HepG2 (cell line): ENCODE measurements at regions not wholly inside any gene's neighbourhood (a gene's known extent, or its start where the extent isn't known, plus 50 kb on each side); places are given as distances from the start of the nearest gene placed in this dataset.

Experiments
- FOXO4 ChIP-seq: sonication (generic); formaldehyde crosslinking; conservative IDR thresholded peaks from 2 replicates; pipeline ENCODE4 v1.8.1; 2023; ENCODE audit warnings: missing genetic modification reagents
- HMGXB4 ChIP-seq, 2 experiments: sonication (generic) in 1 of 2; formaldehyde crosslinking in 1 of 2; IDR thresholded peaks; 2 replicates each; pipeline versions ENCODE4 v1.4.0 to v1.6.1; 2018 to 2020; ENCODE audit warnings: missing genetic modification reagents in 2 of 2, borderline replicate concordance in 1 of 2, low read depth in 1 of 2, mild to moderate bottlenecking in 1 of 2, missing biosample characterization in 1 of 2
- HOXA7 ChIP-seq: sonication (generic); formaldehyde crosslinking; IDR thresholded peaks from 2 replicates; pipeline ENCODE4 v1.8.1; 2022; ENCODE audit warnings: mild to moderate bottlenecking, missing genetic modification reagents, moderate library complexity
- NFE2 ChIP-seq: sonication (generic); formaldehyde crosslinking; IDR thresholded peaks from 2 replicates; pipeline ENCODE4 v1.4.0; 2020; ENCODE audit warnings: missing genetic modification reagents
- PBX2 ChIP-seq: IDR thresholded peaks from 2 replicates; pipeline ENCODE4 v1.6.1; 2016; ENCODE audit warnings: control low read depth
- PCBP1 ChIP-seq: fragments of 200-400 bp; formaldehyde crosslinking; IDR thresholded peaks from 2 replicates; pipeline ENCODE4 v1.6.1; 2017; ENCODE audit warnings: mild to moderate bottlenecking, low read depth, low read length, borderline replicate concordance
- POLR2A ChIP-seq, 2 experiments: IDR thresholded peaks; 2 replicates each; pipeline ENCODE4 v1.6.1; 2011; ENCODE audit warnings: low read depth in 2 of 2, low read length in 2 of 2, mild to moderate bottlenecking in 1 of 2, moderate library complexity in 1 of 2; ENCODE audit not compliant: insufficient read depth in 1 of 2
- TBP ChIP-seq: sonication (generic); formaldehyde crosslinking; IDR thresholded peaks from 2 replicates; pipeline ENCODE4 v1.5.0; 2020; ENCODE audit warnings: missing genetic modification reagents
- ZKSCAN1 ChIP-seq: fragments of 150-350 bp; IDR thresholded peaks from 2 replicates; pipeline ENCODE4 v1.6.1; 2014; ENCODE audit warnings: low read length
- ZNF274 ChIP-seq: sonication (generic); formaldehyde crosslinking; IDR thresholded peaks from 2 replicates; pipeline ENCODE4 v1.5.1; 2020; ENCODE audit warnings: mild to moderate bottlenecking, missing genetic modification reagents
- ZNF510 ChIP-seq: sonication (generic); formaldehyde crosslinking; IDR thresholded peaks from 2 replicates; pipeline ENCODE4 v1.4.0; 2020; ENCODE audit warnings: low read depth, mild to moderate bottlenecking, missing genetic modification reagents
- ZNF589 ChIP-seq: sonication (generic); formaldehyde crosslinking; conservative IDR thresholded peaks from 2 replicates; pipeline ENCODE4 v1.8.0; 2022; ENCODE audit warnings: mild to moderate bottlenecking, moderate library complexity, missing genetic modification reagents
- ZNF770 ChIP-seq: sonication (generic); formaldehyde crosslinking; IDR thresholded peaks from 2 replicates; pipeline ENCODE4 v1.5.0; 2020; ENCODE audit warnings: mild to moderate bottlenecking, missing genetic modification reagents

- no peak for TF ChIP-seq ZNF770 (CRISPR knock-in tag)
- TF ChIP-seq TBP (CRISPR knock-in tag) = no peak
- TF ChIP-seq PBX2 (CRISPR knock-in tag) = no peak
- no peak for TF ChIP-seq PCBP1
- TF ChIP-seq HMGXB4 (CRISPR knock-in tag; IDR thresholded peaks at IDR 0.05; ENCODE audit: borderline replicate concordance in 1 of 2, low read depth in 1 of 2) = no peak
- TF ChIP-seq ZNF274 (CRISPR knock-in tag) = no peak
- TF ChIP-seq POLR2A (IDR thresholded peaks at IDR 0.05; ENCODE audit: insufficient read depth in 1 of 2, low read depth in 2 of 2, low read length in 2 of 2) = no peak
- no peak for TF ChIP-seq ZNF589
- no peak for TF ChIP-seq ZNF510
- TF ChIP-seq NFE2 (CRISPR knock-in tag) = no peak
- TF ChIP-seq HOXA7 (CRISPR knock-in tag) = no peak
- TF ChIP-seq ZKSCAN1 = no peak
- TF ChIP-seq FOXO4 (CRISPR knock-in tag) = no peak
These were observed 62.1 kb upstream of the THSD7B start for GRCh38 chr2:136703214-136703613.
